ENCODE measurements at regions not wholly inside any gene's neighbourhood (a gene's known extent, or its start where the extent isn't known, plus 50 kb on each side); places are given as distances from the start of the nearest gene placed in this dataset.

GRCh38 chr6:41404182-41404845 is 68.9 kb downstream of the NCR2 start:
- Histone ChIP-seq H3K4me3 (ENCODE audit: low read length) (no peak overlapping the region), H3K36me3 (ENCODE audit: control insufficient read depth, insufficient read depth, low read length, severe bottlenecking) (no peaks in the 10 kb centered on the region), H3K9ac (ENCODE audit: low read length) (no peak overlapping the region), H3K4me1 (ENCODE audit: control insufficient read depth, insufficient read depth, low read length) (peaks cover 4% of the 10 kb centered on the region), H3K27me3 (replicated peaks; ENCODE audit: control insufficient read depth, insufficient read depth, low read length) (peaks cover 74% of the 10 kb centered on the region), H3K9me3 (ENCODE audit: control insufficient read depth, low read length) (peaks cover 17% of the 10 kb centered on the region)
- DNase-seq (ENCODE audit: low read depth) = peak; percentile 4

DNA sequence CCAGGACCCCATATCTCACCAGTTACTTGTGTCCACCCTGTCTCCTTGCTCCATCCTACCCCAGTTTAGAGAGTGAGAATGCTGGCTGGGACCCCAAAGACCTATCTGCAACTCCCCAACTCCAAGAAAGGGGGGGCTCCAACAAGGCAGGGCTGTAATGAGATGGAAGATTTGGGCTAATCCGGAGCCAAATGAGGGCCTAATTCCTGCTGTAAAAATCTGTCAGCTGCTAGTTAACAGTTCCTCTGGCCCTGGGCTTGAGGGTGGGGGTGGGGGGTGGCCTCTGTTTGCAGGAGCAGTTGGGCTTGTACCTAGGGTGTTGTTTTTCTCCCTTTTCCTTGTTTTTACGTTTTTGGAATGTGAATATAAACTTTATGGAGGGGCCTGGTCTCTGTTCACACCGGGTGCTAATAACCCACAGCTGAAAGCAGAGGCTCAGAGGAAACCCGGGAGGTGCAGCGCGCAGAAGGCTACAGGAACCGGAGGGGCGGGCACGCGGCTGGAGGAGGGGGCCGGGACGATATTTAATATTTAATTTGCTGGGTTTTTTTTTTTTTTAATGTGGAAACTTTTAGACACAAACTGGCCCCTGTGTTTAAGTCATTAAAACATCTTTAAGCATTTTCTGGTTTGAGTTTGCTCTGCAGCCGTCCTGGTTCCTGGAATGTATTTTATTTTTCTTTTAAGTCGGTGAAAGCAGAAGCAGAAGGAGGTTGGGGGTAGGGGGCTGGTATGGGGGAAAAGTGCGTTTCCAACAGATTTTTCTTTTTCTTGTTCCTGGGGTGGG is 70.7 kb downstream of the NCR2 start:
- Histone ChIP-seq H3K9ac (ENCODE audit: low read length) (no peak overlapping the region), H3K9me3 (ENCODE audit: control insufficient read depth, low read length) (peaks cover 14% of the 10 kb centered on the region), H3K4me1 (ENCODE audit: control insufficient read depth, insufficient read depth, low read length) (peaks cover 4% of the 10 kb centered on the region), H3K36me3 (ENCODE audit: control insufficient read depth, insufficient read depth, low read length, severe bottlenecking) (no peaks in the 10 kb centered on the region), H3K4me3 (ENCODE audit: low read length) (no peak overlapping the region), H3K27me3 (replicated peaks; ENCODE audit: control insufficient read depth, insufficient read depth, low read length) (peaks cover 80% of the 10 kb centered on the region)
- no peak for DNase-seq (ENCODE audit: low read depth)

- no peak for DNase-seq (ENCODE audit: low read depth)
- Histone ChIP-seq H3K27me3 (replicated peaks; ENCODE audit: control insufficient read depth, insufficient read depth, low read length) (peaks cover 80% of the 10 kb centered on the region), H3K9me3 (ENCODE audit: control insufficient read depth, low read length) (peaks cover 7% of the 10 kb centered on the region), H3K4me1 (ENCODE audit: control insufficient read depth, insufficient read depth, low read length) (peaks cover 4% of the 10 kb centered on the region), H3K36me3 (ENCODE audit: control insufficient read depth, insufficient read depth, low read length, severe bottlenecking) (no peaks in the 10 kb centered on the region), H3K4me3 (ENCODE audit: low read length) (no peak overlapping the region), H3K9ac (ENCODE audit: low read length) (no peak overlapping the region)
These were observed 71.5 kb downstream of the NCR2 start for GRCh38 chr6:41406728-41407489.

- no peak overlapping the region for H3K4me3 ChIP-seq (ENCODE audit: low read length)
These were observed 73.2 kb downstream of the NCR2 start for GRCh38 chr6:41408576-41408975.

DNA sequence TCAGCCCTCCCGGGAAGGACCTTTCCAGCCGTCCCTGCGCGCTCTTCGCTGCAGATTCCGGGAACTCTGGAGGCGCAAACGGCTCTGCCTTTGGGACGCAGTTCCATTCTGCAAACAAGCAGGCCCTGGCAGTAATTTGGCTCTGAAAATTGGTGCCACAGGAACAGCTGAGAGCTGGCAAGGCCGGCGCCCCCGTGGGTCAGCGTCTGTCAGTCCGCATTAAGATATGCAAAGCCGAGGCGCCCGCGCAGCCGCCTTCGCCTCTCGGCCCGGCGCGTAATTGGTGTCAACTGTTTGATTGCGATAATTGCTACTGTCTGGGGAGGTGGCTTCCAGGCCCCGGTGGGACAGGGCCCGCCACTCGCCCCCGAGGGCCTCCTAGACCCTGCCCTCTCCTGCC is 73.6 kb downstream of the NCR2 start:
- DNase-seq (ENCODE audit: low read depth) = no peak
- Histone ChIP-seq H3K27me3 (replicated peaks; ENCODE audit: control insufficient read depth, insufficient read depth, low read length) (peaks cover 88% of the 10 kb centered on the region), H3K9me3 (ENCODE audit: control insufficient read depth, low read length) (peaks cover 6% of the 10 kb centered on the region), H3K36me3 (ENCODE audit: control insufficient read depth, insufficient read depth, low read length, severe bottlenecking) (no peaks in the 10 kb centered on the region), H3K4me3 (ENCODE audit: low read length) (no peak overlapping the region), H3K4me1 (ENCODE audit: control insufficient read depth, insufficient read depth, low read length) (peaks cover 1% of the 10 kb centered on the region), H3K9ac (ENCODE audit: low read length) (no peak overlapping the region)

More at GRCh38 chr6:41408576-41408975, 73.2 kb downstream of the NCR2 start:
- DNase-seq (ENCODE audit: low read depth) = no peak
- Histone ChIP-seq H3K36me3 (ENCODE audit: control insufficient read depth, insufficient read depth, low read length, severe bottlenecking) (no peaks in the 10 kb centered on the region), H3K27me3 (replicated peaks; ENCODE audit: control insufficient read depth, insufficient read depth, low read length) (peaks cover 84% of the 10 kb centered on the region), H3K4me1 (ENCODE audit: control insufficient read depth, insufficient read depth, low read length) (peaks cover 4% of the 10 kb centered on the region), H3K9ac (ENCODE audit: low read length) (no peak overlapping the region), H3K9me3 (ENCODE audit: control insufficient read depth, low read length) (peaks cover 6% of the 10 kb centered on the region)

DNA sequence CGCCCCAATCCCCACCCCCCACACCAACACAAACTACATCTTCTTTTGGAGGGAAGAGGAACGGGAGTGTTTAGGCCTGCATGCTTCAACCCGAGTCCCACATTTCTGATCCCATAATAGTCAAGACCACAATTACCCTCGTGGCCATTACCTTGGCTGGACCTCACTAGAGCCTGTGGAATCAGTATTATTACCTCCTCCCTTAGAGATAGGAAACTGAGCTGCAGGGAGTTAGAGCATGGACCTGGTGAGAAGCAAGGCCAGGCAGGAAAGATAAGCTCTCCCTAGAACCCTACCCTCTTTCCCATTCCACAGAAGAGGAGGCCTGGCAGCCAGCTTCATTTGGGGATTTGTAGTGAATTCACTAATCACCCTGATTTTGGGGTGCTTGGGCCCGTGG is 74.1 kb downstream of the NCR2 start:
- no peak for DNase-seq (ENCODE audit: low read depth)
- Histone ChIP-seq H3K27me3 (replicated peaks; ENCODE audit: control insufficient read depth, insufficient read depth, low read length) (peaks cover 92% of the 10 kb centered on the region), H3K4me3 (ENCODE audit: low read length) (no peak overlapping the region), H3K9me3 (ENCODE audit: control insufficient read depth, low read length) (peaks cover 6% of the 10 kb centered on the region), H3K36me3 (ENCODE audit: control insufficient read depth, insufficient read depth, low read length, severe bottlenecking) (no peaks in the 10 kb centered on the region), H3K4me1 (ENCODE audit: control insufficient read depth, insufficient read depth, low read length) (no peaks in the 10 kb centered on the region), H3K9ac (ENCODE audit: low read length) (no peak overlapping the region)

GRCh38 chr6:41411961-41412360 is 76.6 kb downstream of the NCR2 start:
- Histone ChIP-seq H3K4me3 (ENCODE audit: low read length) (no peak overlapping the region), H3K27me3 (replicated peaks; ENCODE audit: control insufficient read depth, insufficient read depth, low read length) (peaks cover 96% of the 10 kb centered on the region), H3K9me3 (ENCODE audit: control insufficient read depth, low read length) (no peaks in the 10 kb centered on the region), H3K36me3 (ENCODE audit: control insufficient read depth, insufficient read depth, low read length, severe bottlenecking) (no peaks in the 10 kb centered on the region), H3K9ac (ENCODE audit: low read length) (no peak overlapping the region), H3K4me1 (ENCODE audit: control insufficient read depth, insufficient read depth, low read length) (no peaks in the 10 kb centered on the region)
- no peak for DNase-seq (ENCODE audit: low read depth)

- no peak overlapping the region for H3K4me3 ChIP-seq (ENCODE audit: low read length)
- no peak for DNase-seq (ENCODE audit: low read depth)
- H3K36me3 ChIP-seq (ENCODE audit: control insufficient read depth, insufficient read depth, low read length, severe bottlenecking) = no peaks in the 10 kb centered on the region
- H3K27me3 ChIP-seq (replicated peaks; ENCODE audit: control insufficient read depth, insufficient read depth, low read length) = peaks cover 98% of the 10 kb centered on the region
- H3K4me1 ChIP-seq (ENCODE audit: control insufficient read depth, insufficient read depth, low read length) = no peaks in the 10 kb centered on the region
- no peaks in the 10 kb centered on the region for H3K9me3 ChIP-seq (ENCODE audit: control insufficient read depth, low read length)
- no peak overlapping the region for H3K9ac ChIP-seq (ENCODE audit: low read length)
These were observed 77.8 kb downstream of the NCR2 start for GRCh38 chr6:41413250-41413649.

DNA sequence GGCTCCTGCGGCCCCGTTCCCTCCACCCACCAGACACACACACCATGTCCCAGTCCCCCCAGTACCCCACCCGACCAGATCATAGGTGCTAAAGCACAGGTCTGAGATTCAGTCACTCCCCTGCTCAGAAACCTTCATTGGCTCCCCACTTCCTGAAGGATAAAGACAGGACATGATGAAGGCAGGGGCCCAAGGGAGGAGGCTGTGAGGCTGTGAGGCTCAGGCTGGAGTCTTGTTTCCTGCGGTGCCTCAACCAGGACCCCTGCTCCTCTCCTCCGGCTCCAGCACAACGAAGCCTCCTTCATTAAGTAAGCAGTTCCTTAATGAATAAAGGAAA is 81.1 kb downstream of the NCR2 start:
- Histone ChIP-seq H3K4me3 (ENCODE audit: low read length) (no peak overlapping the region), H3K4me1 (ENCODE audit: control insufficient read depth, insufficient read depth, low read length) (no peaks in the 10 kb centered on the region), H3K9me3 (ENCODE audit: control insufficient read depth, low read length) (peaks cover 13% of the 10 kb centered on the region), H3K27me3 (replicated peaks; ENCODE audit: control insufficient read depth, insufficient read depth, low read length) (peaks cover 96% of the 10 kb centered on the region), H3K9ac (ENCODE audit: low read length) (no peak overlapping the region), H3K36me3 (ENCODE audit: control insufficient read depth, insufficient read depth, low read length, severe bottlenecking) (no peaks in the 10 kb centered on the region)
- DNase-seq (ENCODE audit: low read depth) = no peak

DNA sequence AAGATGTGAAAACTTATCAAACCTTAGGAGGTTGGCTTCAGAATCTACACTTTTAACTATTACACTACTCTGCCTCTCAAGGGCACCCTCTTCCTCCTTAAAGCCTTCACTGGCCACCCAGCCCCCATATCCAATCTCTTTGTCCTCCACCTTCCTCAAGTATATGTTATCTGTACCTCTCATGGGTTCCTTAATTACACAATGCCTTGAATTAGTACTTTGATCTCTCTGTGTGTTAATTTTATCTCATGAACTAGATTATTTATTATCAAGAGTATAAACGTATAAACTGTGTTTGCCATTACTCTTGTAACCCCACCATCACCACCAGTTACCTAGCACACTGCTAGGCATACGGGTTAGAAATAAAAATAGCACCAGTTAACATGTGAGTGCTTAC is 83.3 kb downstream of the NCR2 start:
- H3K9ac ChIP-seq (ENCODE audit: low read length) = no peak overlapping the region
- peaks cover 88% of the 10 kb centered on the region for H3K27me3 ChIP-seq (replicated peaks; ENCODE audit: control insufficient read depth, insufficient read depth, low read length)
- H3K4me3 ChIP-seq (ENCODE audit: low read length) = no peak overlapping the region
- no peaks in the 10 kb centered on the region for H3K36me3 ChIP-seq (ENCODE audit: control insufficient read depth, insufficient read depth, low read length, severe bottlenecking)
- H3K4me1 ChIP-seq (ENCODE audit: control insufficient read depth, insufficient read depth, low read length) = no peaks in the 10 kb centered on the region
- DNase-seq (ENCODE audit: low read depth) = no peak
- H3K9me3 ChIP-seq (ENCODE audit: control insufficient read depth, low read length) = peaks cover 13% of the 10 kb centered on the region

GRCh38 chr6:41419385-41419784 is 84.0 kb downstream of the NCR2 start:
- DNase-seq (ENCODE audit: low read depth) = no peak
- Histone ChIP-seq H3K9ac (ENCODE audit: low read length) (no peak overlapping the region), H3K4me1 (ENCODE audit: control insufficient read depth, insufficient read depth, low read length) (no peaks in the 10 kb centered on the region), H3K27me3 (replicated peaks; ENCODE audit: control insufficient read depth, insufficient read depth, low read length) (peaks cover 82% of the 10 kb centered on the region), H3K9me3 (ENCODE audit: control insufficient read depth, low read length) (peaks cover 13% of the 10 kb centered on the region), H3K36me3 (ENCODE audit: control insufficient read depth, insufficient read depth, low read length, severe bottlenecking) (no peaks in the 10 kb centered on the region), H3K4me3 (ENCODE audit: low read length) (no peak overlapping the region)
